ENCODE measurements at regions not wholly inside any gene's neighbourhood (a gene's known extent, or its start where the extent isn't known, plus 50 kb on each side); places are given as distances from the start of the nearest gene placed in this dataset.

DNA sequence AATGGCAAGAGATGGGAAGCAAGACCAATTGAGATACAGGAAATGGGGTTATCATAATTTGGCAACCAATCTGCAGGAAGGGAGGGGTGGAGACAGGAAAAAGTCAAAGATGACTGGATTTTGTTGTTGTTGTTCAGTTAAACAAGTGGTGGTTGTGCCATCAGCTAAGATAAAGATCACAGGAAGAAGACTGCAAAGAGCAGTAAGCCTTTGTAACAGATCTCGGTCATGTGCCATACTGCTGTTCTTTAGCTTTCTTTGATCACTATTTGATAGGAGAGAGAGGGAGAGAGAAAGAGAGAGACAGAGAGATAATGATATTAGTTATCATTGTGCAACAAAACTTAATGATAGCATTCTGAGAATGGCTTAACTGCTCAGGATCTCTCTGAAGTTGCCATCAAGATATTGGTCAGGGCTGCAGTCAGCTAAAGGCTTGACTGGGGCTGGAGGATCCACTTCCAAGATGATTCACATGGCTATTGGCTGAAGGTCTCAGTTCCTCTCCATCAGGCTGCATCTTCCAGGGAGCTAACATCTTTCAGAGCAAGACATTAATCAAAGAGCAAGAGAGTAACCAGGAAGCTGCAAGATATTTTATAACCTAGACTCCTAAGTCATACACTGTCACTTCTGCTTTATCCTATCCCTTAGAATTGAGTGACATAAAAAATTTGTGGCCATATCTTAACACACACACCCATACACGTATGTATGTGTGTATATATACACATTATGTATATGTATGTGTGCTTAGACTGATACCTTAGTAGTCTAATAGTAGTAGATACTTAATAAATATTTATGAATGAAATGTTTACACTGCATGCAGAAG is 405.0 kb downstream of the SHISA9 start:
- DNase-seq (ENCODE audit: low spot score): no peak
- TF ChIP-seq, protein P1, sequence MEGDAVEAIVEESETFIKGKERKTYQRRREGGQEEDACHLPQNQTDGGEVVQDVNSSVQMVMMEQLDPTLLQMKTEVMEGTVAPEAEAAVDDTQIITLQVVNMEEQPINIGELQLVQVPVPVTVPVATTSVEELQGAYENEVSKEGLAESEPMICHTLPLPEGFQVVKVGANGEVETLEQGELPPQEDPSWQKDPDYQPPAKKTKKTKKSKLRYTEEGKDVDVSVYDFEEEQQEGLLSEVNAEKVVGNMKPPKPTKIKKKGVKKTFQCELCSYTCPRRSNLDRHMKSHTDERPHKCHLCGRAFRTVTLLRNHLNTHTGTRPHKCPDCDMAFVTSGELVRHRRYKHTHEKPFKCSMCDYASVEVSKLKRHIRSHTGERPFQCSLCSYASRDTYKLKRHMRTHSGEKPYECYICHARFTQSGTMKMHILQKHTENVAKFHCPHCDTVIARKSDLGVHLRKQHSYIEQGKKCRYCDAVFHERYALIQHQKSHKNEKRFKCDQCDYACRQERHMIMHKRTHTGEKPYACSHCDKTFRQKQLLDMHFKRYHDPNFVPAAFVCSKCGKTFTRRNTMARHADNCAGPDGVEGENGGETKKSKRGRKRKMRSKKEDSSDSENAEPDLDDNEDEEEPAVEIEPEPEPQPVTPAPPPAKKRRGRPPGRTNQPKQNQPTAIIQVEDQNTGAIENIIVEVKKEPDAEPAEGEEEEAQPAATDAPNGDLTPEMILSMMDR (IDR thresholded peaks at IDR 0.05; ENCODE audit: borderline replicate concordance, control extremely low read depth, extremely low read depth, insufficient read depth, missing control alignments): no peak
- in situ Hi-C loops (cut with MboI; ENCODE audit: low sequenced_read_pairs, unreplicated experiment): no loop called here

- in situ Hi-C loops (cut with MboI; ENCODE audit: low sequenced_read_pairs, unreplicated experiment): no loop called here
- TF ChIP-seq, protein P1 (IDR thresholded peaks at IDR 0.05; ENCODE audit: borderline replicate concordance, control extremely low read depth, extremely low read depth, insufficient read depth, missing control alignments): no peak
- no peak for DNase-seq (ENCODE audit: low spot score)
Measured at GRCh38 chr16:13307255-13307654, 405.9 kb downstream of the SHISA9 start.

DNA sequence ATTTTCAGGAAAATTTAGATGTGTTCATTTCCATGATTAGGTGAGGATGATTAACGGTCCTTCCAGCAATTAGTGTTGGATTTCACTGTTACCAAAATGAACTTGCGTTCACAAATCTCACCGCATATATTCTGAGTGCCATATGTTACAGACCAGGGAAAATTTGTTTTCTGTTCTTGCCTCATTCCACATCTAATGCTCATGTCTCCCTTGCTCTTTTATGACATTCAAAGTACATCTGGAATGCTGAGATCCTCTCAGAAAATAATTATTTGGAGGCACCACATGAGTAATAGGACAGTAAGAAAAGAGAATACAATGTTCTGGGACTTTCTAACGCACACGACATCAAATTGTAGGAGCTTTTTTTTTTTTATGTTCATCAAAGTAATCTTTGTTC is 406.5 kb downstream of the SHISA9 start:
- in situ Hi-C loops (cut with MboI; ENCODE audit: low sequenced_read_pairs, unreplicated experiment): no loop called here
- DNase-seq (ENCODE audit: low spot score): no peak
- TF ChIP-seq, protein P1 (IDR thresholded peaks at IDR 0.05; ENCODE audit: borderline replicate concordance, control extremely low read depth, extremely low read depth, insufficient read depth, missing control alignments): no peak

DNA sequence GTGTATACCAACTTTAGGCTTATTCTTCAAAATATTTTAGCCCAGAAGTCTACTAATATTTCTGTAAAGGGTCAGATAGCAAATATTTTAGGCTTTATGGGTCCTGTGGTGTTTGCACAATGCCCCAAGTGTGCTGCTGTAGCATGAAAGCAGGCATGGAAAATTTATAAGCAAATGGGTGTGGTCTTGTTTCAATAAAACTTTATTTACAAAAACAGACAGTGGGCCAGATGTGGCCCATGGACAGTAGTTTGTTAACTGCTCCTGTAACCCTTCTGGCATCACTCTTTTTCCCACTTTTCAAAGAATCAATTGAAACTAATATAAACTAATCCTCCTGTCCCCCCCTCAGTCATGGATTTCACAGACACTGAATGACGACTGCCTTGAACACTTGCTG is 410.7 kb downstream of the SHISA9 start:
- no peak for DNase-seq (ENCODE audit: low spot score)
- in situ Hi-C loops (cut with MboI; ENCODE audit: low sequenced_read_pairs, unreplicated experiment): no loop called here
- TF ChIP-seq, protein P1 (IDR thresholded peaks at IDR 0.05; ENCODE audit: borderline replicate concordance, control extremely low read depth, extremely low read depth, insufficient read depth, missing control alignments): no peak

DNA sequence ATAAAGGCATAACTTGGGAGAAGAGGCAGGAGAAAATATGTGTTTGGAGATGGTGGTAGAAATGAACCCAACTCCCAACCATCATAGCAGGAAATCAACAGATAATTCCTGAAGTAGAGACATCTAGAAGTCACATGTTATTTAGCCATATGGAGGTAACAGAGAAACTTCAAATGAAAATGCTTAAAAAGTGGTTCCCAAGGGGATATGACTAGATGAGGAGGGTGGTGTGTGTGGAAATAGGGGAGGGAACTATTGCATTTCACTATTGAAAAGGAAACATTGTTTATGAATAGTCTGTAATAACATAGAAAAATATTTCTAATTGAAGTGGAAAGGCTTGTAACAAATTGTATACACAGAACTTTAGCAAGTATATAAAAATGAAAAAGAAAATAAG is 412.0 kb downstream of the SHISA9 start:
- in situ Hi-C loops (cut with MboI; ENCODE audit: low sequenced_read_pairs, unreplicated experiment): no loop called here
- TF ChIP-seq, protein P1 (IDR thresholded peaks at IDR 0.05; ENCODE audit: borderline replicate concordance, control extremely low read depth, extremely low read depth, insufficient read depth, missing control alignments): no peak
- no peak for DNase-seq (ENCODE audit: low spot score)

DNA sequence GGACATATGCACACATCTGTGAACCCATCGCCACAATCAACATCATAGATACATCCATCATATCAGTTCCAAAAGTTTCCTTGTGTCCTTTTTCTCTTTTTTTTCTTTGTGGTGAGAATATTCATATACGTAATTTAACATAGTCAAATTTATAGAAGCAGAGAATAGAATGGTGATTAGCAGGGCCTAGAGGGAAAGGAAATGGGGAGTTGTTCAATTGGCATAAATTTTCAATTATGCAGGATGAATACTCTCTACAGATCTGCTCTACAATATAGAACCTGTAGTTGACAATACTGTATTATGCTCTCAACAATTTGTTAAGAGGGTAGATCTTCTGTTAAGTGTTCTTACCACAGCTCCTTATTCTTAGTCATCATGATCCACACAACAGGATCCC is 413.2 kb downstream of the SHISA9 start:
- in situ Hi-C loops (cut with MboI; ENCODE audit: low sequenced_read_pairs, unreplicated experiment): no loop called here
- TF ChIP-seq, protein P1 (IDR thresholded peaks at IDR 0.05; ENCODE audit: borderline replicate concordance, control extremely low read depth, extremely low read depth, insufficient read depth, missing control alignments): no peak
- no peak for DNase-seq (ENCODE audit: low spot score)
